HG02884 (cell line): ENCODE measurements at regions not wholly inside any gene's neighbourhood (a gene's known extent, or its start where the extent isn't known, plus 50 kb on each side); places are given as distances from the start of the nearest gene placed in this dataset.
A peak's percentile ranks its signal among the peaks of the same experiment; 100 is the strongest.

Experiments
- ATAC-seq: cut with Tn5 transposase; IDR thresholded peaks from one replicate; pipeline ENCODE4 v1.9.1; 2021; ENCODE audit warnings: mild to moderate bottlenecking, moderate library complexity; ENCODE audit not compliant: unreplicated experiment

- ATAC-seq, result no peak
Observed at GRCh38 chr13:47005756-47006414, 109.0 kb upstream of the HTR2A start.

- ATAC-seq, result no peak
Observed at GRCh38 chr13:47004540-47004939, 107.7 kb upstream of the HTR2A start.

- ATAC-seq, result no peak
Observed at GRCh38 chr13:47004027-47004426, 107.2 kb upstream of the HTR2A start.

GRCh38 chr13:47000165-47000564 lies 103.3 kb upstream of the HTR2A start:
- no peak for ATAC-seq

GRCh38 chr13:46996316-46997030 lies 99.6 kb upstream of the HTR2A start:
- peak; percentile 32 for ATAC-seq

- ATAC-seq, result peak; percentile 97
Observed at GRCh38 chr13:46995874-46996273, 99.0 kb upstream of the HTR2A start.

GRCh38 chr13:46994492-46994891 lies 97.6 kb upstream of the HTR2A start:
- ATAC-seq, result no peak

- ATAC-seq, result peak; percentile 40
Observed at GRCh38 chr13:46992383-46992952, 95.6 kb upstream of the HTR2A start.

- peak; percentile 70 for ATAC-seq
Observed at GRCh38 chr13:46983881-46984280, 87.0 kb upstream of the HTR2A start.

GRCh38 chr13:46982856-46983582 lies 86.2 kb upstream of the HTR2A start:
- peak; percentile 89 for ATAC-seq

- no peak for ATAC-seq
Observed at GRCh38 chr13:46975173-46975572, 78.3 kb upstream of the HTR2A start.

GRCh38 chr13:46968450-46968849 lies 71.6 kb upstream of the HTR2A start:
- no peak for ATAC-seq

- no peak for ATAC-seq
Observed at GRCh38 chr13:46964789-46965527, 68.1 kb upstream of the HTR2A start.

- ATAC-seq, result no peak
Observed at GRCh38 chr13:46963904-46964303, 67.1 kb upstream of the HTR2A start.

GRCh38 chr13:46962281-46962941 lies 65.6 kb upstream of the HTR2A start:
- no peak for ATAC-seq

GRCh38 chr13:46961719-46962118 lies 64.9 kb upstream of the HTR2A start:
- ATAC-seq, result peak; percentile 99

GRCh38 chr13:46953941-46954340 lies 57.1 kb upstream of the HTR2A start:
- ATAC-seq, result no peak

GRCh38 chr13:46953331-46953730 lies 56.5 kb upstream of the HTR2A start:
- ATAC-seq, result peak; percentile 75

- no peak for ATAC-seq
Observed at GRCh38 chr13:46951516-46951915, 54.7 kb upstream of the HTR2A start.

- ATAC-seq, result no peak
Observed at GRCh38 chr13:46949211-46949610, 52.4 kb upstream of the HTR2A start.
